GM12878 (cell line): ENCODE measurements at regions not wholly inside any gene's neighbourhood (a gene's known extent, or its start where the extent isn't known, plus 50 kb on each side); places are given as distances from the start of the nearest gene placed in this dataset.

Experiments
- ATAC-seq: fragments of 200-7000 bp; cut with Tn5 transposase; 3 replicates; pipeline ENCODE4 v1.9.1; 2020; ENCODE audit warnings: mild to moderate bottlenecking, moderate library complexity
- BruUV-seq: library from RNA; stranded (reverse); fragments of 400-500 nt; replicated peaks from 2 replicates; lab custom pipeline; 2021; lab: Mats Ljungman, UMichigan
- CTCF ChIA-PET: fragments of 300-600 bp; sonication (Branson Sonifier 250); formaldehyde crosslinking; extraction: SDS; loops from one replicate; lab custom pipeline; 2021; ENCODE audit warnings: inconsistent platforms; lab: Yijun Ruan, JAX
- POLR2A ChIA-PET: fragments of 350-600 bp; formaldehyde crosslinking; extraction: SDS; loops from one replicate; lab custom pipeline; 2021; ENCODE audit warnings: inconsistent platforms; lab: Charles Lee
- RAD21 ChIA-PET: fragments of 300-600 bp; sonication (Branson Sonifier 250); formaldehyde crosslinking; loops from one replicate; lab custom pipeline; 2023; ENCODE audit warnings: antibody characterized with exemption; ENCODE audit not compliant: unreplicated experiment; lab: Charles Lee
- SMC1A ChIA-PET: fragments of 300-600 bp; sonication (Branson Sonifier 250); formaldehyde crosslinking; loops from one replicate; lab custom pipeline; 2023; ENCODE audit not compliant: unreplicated experiment, uncharacterized antibody; lab: Charles Lee
- DNase-seq: peaks from one replicate; pipeline ENCODE4 v3.0.0-alpha.2; 2011; ENCODE audit warnings: low read depth, low spot score
- FAIRE-seq: peaks from 3 replicates; lab custom pipeline; 2011; peaks lifted over from hg19 to GRCh38; lab: Jason Lieb, UNC
- H2AFZ ChIP-seq: 2 replicates; pipeline ENCODE4 v1.6.0; 2011; ENCODE audit warnings: low read depth, low read length, control low read depth; ENCODE audit not compliant: control insufficient read depth
- H3K27ac ChIP-seq: 2 replicates; pipeline ENCODE4 v1.5.1; 2011; ENCODE audit warnings: control low read depth; ENCODE audit not compliant: control insufficient read depth, insufficient read depth
- H3K27me3 ChIP-seq, 2 experiments: replicated peaks in 1 of 2; 2 replicates each; pipeline versions ENCODE4 v1.6.0 to v1.6.1; 2011; ENCODE audit warnings: low read length in 1 of 2; ENCODE audit not compliant: control insufficient read depth in 2 of 2, insufficient read depth in 2 of 2
- H3K36me3 ChIP-seq, 2 experiments: 2 replicates each; pipeline ENCODE4 v1.5.1; 2011; ENCODE audit warnings: low read length in 1 of 2; ENCODE audit not compliant: control insufficient read depth in 2 of 2, insufficient read depth in 2 of 2
- H3K4me1 ChIP-seq: 2 replicates; pipeline ENCODE4 v1.6.1; 2011; ENCODE audit warnings: mild to moderate bottlenecking, low read length, moderate library complexity, mixed read lengths; ENCODE audit not compliant: control insufficient read depth, insufficient read depth
- H3K4me2 ChIP-seq: 2 replicates; pipeline ENCODE4 v1.6.0; 2011; ENCODE audit warnings: control low read depth; ENCODE audit not compliant: control insufficient read depth, insufficient read depth
- H3K4me3 ChIP-seq: fragments of 200-600 bp; sonication (generic); 2 replicates; pipeline ENCODE4 v1.5.1; 2016
- H3K79me2 ChIP-seq: 2 replicates; pipeline ENCODE4 v1.6.0; 2011; ENCODE audit warnings: low read length; ENCODE audit not compliant: control insufficient read depth, insufficient read depth
- H3K9ac ChIP-seq: 2 replicates; pipeline ENCODE4 v1.8.0; 2011; ENCODE audit warnings: low read length, control low read depth, mixed read lengths; ENCODE audit not compliant: control insufficient read depth, insufficient read depth
- H3K9me3 ChIP-seq: replicated peaks from 3 replicates; pipeline ENCODE4 v1.5.1; 2011; ENCODE audit warnings: mild to moderate bottlenecking, low read length; ENCODE audit not compliant: control insufficient read depth, insufficient read depth
- H4K20me1 ChIP-seq: 2 replicates; pipeline ENCODE4 v1.6.0; 2011; ENCODE audit not compliant: control insufficient read depth, insufficient read depth
- KLF5 ChIP-seq: fragments of 450-650 bp; IDR thresholded peaks from 2 replicates; pipeline ENCODE4 v1.6.1; 2014; ENCODE audit warnings: mild to moderate bottlenecking; ENCODE audit not compliant: partially characterized antibody
- MAX ChIP-seq: IDR thresholded peaks from 2 replicates; pipeline ENCODE4 v1.6.1; 2012; ENCODE audit warnings: low read depth, low read length, improper control_type of control experiment
- MEF2A ChIP-seq: IDR thresholded peaks from 2 replicates; pipeline ENCODE4 v1.6.1; 2011; ENCODE audit warnings: low read depth, mild to moderate bottlenecking, low read length, moderate library complexity; ENCODE audit not compliant: insufficient read depth
- MTA2 ChIP-seq: fragments of 450-650 bp; IDR thresholded peaks from 2 replicates; pipeline ENCODE4 v1.6.1; 2016; ENCODE audit warnings: low read depth, mild to moderate bottlenecking, moderate library complexity
- MYC ChIP-seq: IDR thresholded peaks from 2 replicates; pipeline ENCODE4 v1.6.1; 2011; ENCODE audit warnings: mild to moderate bottlenecking, low read length, moderate library complexity, inconsistent platforms; ENCODE audit not compliant: insufficient read depth, insufficient replicate concordance, insufficient read length, severe bottlenecking
- RELB ChIP-seq: fragments of 450-650 bp; IDR thresholded peaks from 2 replicates; pipeline ENCODE4 v1.6.1; 2017; ENCODE audit warnings: low read depth, mild to moderate bottlenecking, moderate library complexity
- SPI1 ChIP-seq: IDR thresholded peaks from 2 replicates; pipeline ENCODE4 v1.6.1; 2011; ENCODE audit warnings: low read depth, mild to moderate bottlenecking, low read length, moderate library complexity, borderline replicate concordance; ENCODE audit not compliant: insufficient read depth
- SRF ChIP-seq, 2 experiments: IDR thresholded peaks; 2 replicates each; pipeline ENCODE4 v1.6.1; 2011; ENCODE audit warnings: low read depth in 2 of 2, low read length in 2 of 2, mild to moderate bottlenecking in 1 of 2, moderate library complexity in 1 of 2
- TAF1 ChIP-seq: IDR thresholded peaks from 2 replicates; pipeline ENCODE4 v1.6.1; 2011; ENCODE audit warnings: mild to moderate bottlenecking, low read depth, low read length, borderline replicate concordance
- TCF3 ChIP-seq: IDR thresholded peaks from 2 replicates; pipeline ENCODE4 v1.6.1; 2012; ENCODE audit warnings: low read depth, mild to moderate bottlenecking, low read length, borderline replicate concordance; ENCODE audit not compliant: insufficient read depth
- YBX1 ChIP-seq: fragments of 450-650 bp; IDR thresholded peaks from 2 replicates; pipeline ENCODE4 v1.6.1; 2016; ENCODE audit warnings: antibody characterized with exemption
- ZBTB40 ChIP-seq: fragments of 450-650 bp; IDR thresholded peaks from 2 replicates; pipeline ENCODE4 v1.6.1; 2016; ENCODE audit warnings: mild to moderate bottlenecking, moderate library complexity, borderline replicate concordance
- ZNF687 ChIP-seq: fragments of 450-650 bp; IDR thresholded peaks from 2 replicates; pipeline ENCODE4 v1.6.1; 2017; ENCODE audit warnings: mild to moderate bottlenecking, moderate library complexity
- WGBS: methylation state at CpG from one replicate; pipeline ENCODE4 v1.1.6; 2016; ENCODE audit warnings: low lambda C conversion rate; ENCODE audit not compliant: insufficient replicate concordance, insufficient coverage; ENCODE audit errors: missing lambda C conversion rate; 5-methylcytosine and 5-hydroxymethylcytosine counted together
- in situ Hi-C: fragments of 300-500 bp; cut with MboI; formaldehyde crosslinking; loops from 9 replicates; pipeline ENCODE4 v1.14.3; 2018; ENCODE audit warnings: mixed read lengths
- intact Hi-C: fragments of 100-400 bp; cut with micrococcal nuclease; formaldehyde crosslinking; loops from one replicate; pipeline ENCODE4 v1.14.2; 2022; ENCODE audit not compliant: unreplicated experiment

- DNase-seq (no peak), ATAC-seq (no peak), FAIRE-seq (no peak)
- Histone ChIP-seq H3K9me3 (no peaks in the 10 kb centered on the region; the same call in 2 of the 3 replicates), H3K4me1 (no peaks in the 10 kb centered on the region), H2AFZ (no peak overlapping the region), H3K4me2 (no peak overlapping the region), H3K27me3 (no peaks in the 10 kb centered on the region), H3K4me3 (no peak overlapping the region), H3K79me2 (no peaks in the 10 kb centered on the region), H3K36me3 (no peaks in the 10 kb centered on the region), H3K9ac (no peak overlapping the region), H4K20me1 (no peaks in the 10 kb centered on the region), H3K27ac (no peak overlapping the region)
- ChIA-PET RAD21 (no interaction called here), POLR2A (no interaction called here), SMC1A (no interaction called here), CTCF (no interaction called here)
- intact Hi-C loops (no loop called here), in situ Hi-C loops (no loop called here)
- BruUV-seq: no TSS peak
- 60% methylated on average over 8 of the region's 8 CpGs for WGBS
- TF ChIP-seq MAX (no peak), MEF2A (no peak), SRF (IDR thresholded peaks at IDR 0.05; ENCODE audit: low read depth in 2 of 2, low read length in 2 of 2) (no peak), KLF5 (no peak), YBX1 (no peak), TAF1 (no peak), RELB (no peak), TCF3 (no peak), MYC (no peak), SPI1 (no peak), ZNF687 (no peak), ZBTB40 (no peak), MTA2 (no peak)
Measured at GRCh38 chr14:98816195-98816594, 455.8 kb downstream of the BCL11B start.
